ENCODE measurements at regions not wholly inside any gene's neighbourhood (a gene's known extent, or its start where the extent isn't known, plus 50 kb on each side); places are given as distances from the start of the nearest gene placed in this dataset.

DNA sequence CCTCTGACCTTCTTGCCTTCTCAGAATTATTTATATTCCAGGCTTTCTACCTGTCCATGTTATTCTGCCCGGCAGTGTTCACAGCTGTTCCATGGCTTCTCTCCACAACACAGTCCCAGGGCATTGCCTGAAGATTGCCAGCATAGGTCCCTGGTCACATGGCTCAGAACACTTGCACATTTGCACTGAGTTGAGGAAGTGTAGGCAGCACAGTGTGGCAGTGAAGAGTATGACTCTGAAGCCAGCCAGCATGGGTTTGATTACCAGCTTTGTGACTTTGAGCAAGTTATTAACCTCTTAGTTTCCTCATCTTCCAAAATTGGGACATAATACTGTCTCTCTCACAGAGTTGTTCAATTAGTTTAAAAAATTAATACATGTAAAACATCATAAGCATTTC is 73.2 kb upstream of the NEUROD6 start:
- WGBS (ENCODE audit: extremely low coverage, insufficient read length, low lambda C conversion rate): no CpG with 5 or more reads among the region's 1 CpG
- H2AFZ ChIP-seq (ENCODE audit: low read length): no peak overlapping the region
- H3K79me1 ChIP-seq (ENCODE audit: insufficient read depth, low read depth, low read length, poor library complexity, severe bottlenecking): no peaks in the 10 kb centered on the region
- H4K5ac ChIP-seq (ENCODE audit: insufficient read length, low read depth, low read length): no peak overlapping the region
- H3K27ac ChIP-seq (ENCODE audit: insufficient read length, low read depth, low read length): no peak overlapping the region
- Mint-ChIP-seq H3K36me3 (ENCODE audit: insufficient read depth in 1 of 3, low read depth in 3 of 3) (no peaks in the 10 kb centered on the region; a peak in 1 of 7 replicates), H3K4me3 (no peak overlapping the region), H3K9me3 (no peaks in the 10 kb centered on the region), H3K4me1 (0 out of 4 replicates have a peak, but pooled peaks cover 2 to 8% of the 10 kb centered on the region in 2 experiments), H3K27ac (no peak overlapping the region), H3K27me3 (ENCODE audit: low read depth) (peaks cover 2% of the 10 kb centered on the region; the same call in 1 of the 2 replicates)
- H4K20me1 ChIP-seq (ENCODE audit: control insufficient read depth, insufficient read depth, insufficient read length): peaks cover 3% of the 10 kb centered on the region
- no peak overlapping the region for H3K9ac ChIP-seq (ENCODE audit: extremely low read depth, insufficient read length, low read length)
- H2BK12ac ChIP-seq (ENCODE audit: insufficient read length, low read depth, low read length): no peak overlapping the region
- no peak overlapping the region for H3K4ac ChIP-seq (ENCODE audit: low read depth, low read length)
- no peak overlapping the region for H3T11ph ChIP-seq (ENCODE audit: low read length)
- no peak overlapping the region for H3K14ac ChIP-seq (ENCODE audit: insufficient read depth, low read length)
- H3K79me2 ChIP-seq (ENCODE audit: insufficient read depth, low read length): no peaks in the 10 kb centered on the region
- H2AK5ac ChIP-seq (ENCODE audit: insufficient read length, low read length): no peak overlapping the region
- DNase-seq: no peak
- H4K91ac ChIP-seq (ENCODE audit: insufficient read length, low read depth, low read length): no peak overlapping the region
- H3K23me2 ChIP-seq (ENCODE audit: insufficient read length, low read depth, low read length, poor library complexity, severe bottlenecking): no peaks in the 10 kb centered on the region
- H3K23ac ChIP-seq (ENCODE audit: insufficient read length, low read depth, low read length): no peak overlapping the region
- no peaks in the 10 kb centered on the region for H3K4me1 ChIP-seq (ENCODE audit: insufficient read depth, low read length)
- H2BK20ac ChIP-seq (ENCODE audit: low read depth, low read length, poor library complexity, severe bottlenecking): no peak overlapping the region
- no peak overlapping the region for H4K8ac ChIP-seq (replicated peaks; ENCODE audit: insufficient read length, low read depth, low read length)
- TF ChIP-seq, protein P1, sequence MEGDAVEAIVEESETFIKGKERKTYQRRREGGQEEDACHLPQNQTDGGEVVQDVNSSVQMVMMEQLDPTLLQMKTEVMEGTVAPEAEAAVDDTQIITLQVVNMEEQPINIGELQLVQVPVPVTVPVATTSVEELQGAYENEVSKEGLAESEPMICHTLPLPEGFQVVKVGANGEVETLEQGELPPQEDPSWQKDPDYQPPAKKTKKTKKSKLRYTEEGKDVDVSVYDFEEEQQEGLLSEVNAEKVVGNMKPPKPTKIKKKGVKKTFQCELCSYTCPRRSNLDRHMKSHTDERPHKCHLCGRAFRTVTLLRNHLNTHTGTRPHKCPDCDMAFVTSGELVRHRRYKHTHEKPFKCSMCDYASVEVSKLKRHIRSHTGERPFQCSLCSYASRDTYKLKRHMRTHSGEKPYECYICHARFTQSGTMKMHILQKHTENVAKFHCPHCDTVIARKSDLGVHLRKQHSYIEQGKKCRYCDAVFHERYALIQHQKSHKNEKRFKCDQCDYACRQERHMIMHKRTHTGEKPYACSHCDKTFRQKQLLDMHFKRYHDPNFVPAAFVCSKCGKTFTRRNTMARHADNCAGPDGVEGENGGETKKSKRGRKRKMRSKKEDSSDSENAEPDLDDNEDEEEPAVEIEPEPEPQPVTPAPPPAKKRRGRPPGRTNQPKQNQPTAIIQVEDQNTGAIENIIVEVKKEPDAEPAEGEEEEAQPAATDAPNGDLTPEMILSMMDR (conservative IDR thresholded peaks at IDR 0.05): no peak
- H3K4me2 ChIP-seq (ENCODE audit: insufficient read depth, insufficient read length, low read length): no peak overlapping the region
- no peak overlapping the region for H2BK120ac ChIP-seq (ENCODE audit: low read depth, low read length, poor library complexity, severe bottlenecking)
- no peak overlapping the region for H2BK15ac ChIP-seq (ENCODE audit: low read depth, low read length)
- H2BK5ac ChIP-seq (ENCODE audit: insufficient read length, low read length): no peak overlapping the region
- H3K27me3 ChIP-seq (ENCODE audit: insufficient read depth, low read length): no peaks in the 10 kb centered on the region
- no peak overlapping the region for H3K18ac ChIP-seq (ENCODE audit: insufficient read length, low read depth, low read length)
- H3K56ac ChIP-seq (ENCODE audit: insufficient read length, low read depth, low read length): no peak overlapping the region
- no peaks in the 10 kb centered on the region for H3K9me3 ChIP-seq (ENCODE audit: control insufficient read depth, low read depth, low read length)
